Mesenchymal stem cell (in vitro differentiated cells and primary cell): ENCODE measurements at regions not wholly inside any gene's neighbourhood (a gene's known extent, or its start where the extent isn't known, plus 50 kb on each side); places are given as distances from the start of the nearest gene placed in this dataset.
"Not testable (repeated sequence)": the region's sequence is repeated elsewhere in the genome, so short reads cannot be mapped to it uniquely, and the experiment has no call there.

Source experiments
- DNase-seq: peaks from one replicate; pipeline ENCODE4 v3.0.0-alpha.2; 2013
- H2AFZ ChIP-seq: one replicate; pipeline ENCODE4 v1.6.1; 2013; ENCODE audit warnings: low read depth, mild to moderate bottlenecking, control low read depth, inconsistent platforms, low read length, moderate library complexity
- H2AK5ac ChIP-seq: 2 replicates; pipeline ENCODE4 v1.6.1; 2013; ENCODE audit warnings: low read length, moderate library complexity, mild to moderate bottlenecking, inconsistent platforms; ENCODE audit not compliant: severe bottlenecking
- H2BK120ac ChIP-seq: one replicate; pipeline ENCODE4 v1.6.1; 2013; ENCODE audit warnings: low read depth, mild to moderate bottlenecking, inconsistent platforms, low read length, moderate library complexity
- H2BK12ac ChIP-seq, 2 experiments: one replicate each; pipeline ENCODE4 v1.6.1; 2013; ENCODE audit warnings: inconsistent platforms in 2 of 2, low read length in 2 of 2, mild to moderate bottlenecking in 2 of 2, moderate library complexity in 2 of 2, control low read depth in 1 of 2
- H2BK15ac ChIP-seq: one replicate; pipeline ENCODE4 v1.6.1; 2013; ENCODE audit warnings: mild to moderate bottlenecking, low read depth, inconsistent platforms; ENCODE audit not compliant: poor library complexity, severe bottlenecking
- H2BK5ac ChIP-seq: 2 replicates; pipeline ENCODE4 v1.6.1; 2013; ENCODE audit warnings: low read depth, mild to moderate bottlenecking, low read length, control low read depth, inconsistent platforms; ENCODE audit not compliant: poor library complexity, severe bottlenecking
- H3K14ac ChIP-seq, 2 experiments: one replicate each; pipeline ENCODE4 v1.6.1; 2013; ENCODE audit warnings: inconsistent platforms in 2 of 2, low read length in 2 of 2, control low read depth in 1 of 2, mild to moderate bottlenecking in 1 of 2, moderate library complexity in 1 of 2
- H3K18ac ChIP-seq, 2 experiments: one replicate each; pipeline ENCODE4 v1.6.1; 2013; ENCODE audit warnings: inconsistent platforms in 2 of 2, low read length in 2 of 2, control low read depth in 1 of 2, low read depth in 1 of 2, mild to moderate bottlenecking in 1 of 2
- H3K23ac ChIP-seq, 2 experiments: one replicate each; pipeline ENCODE4 v1.6.1; 2013; ENCODE audit warnings: inconsistent platforms in 2 of 2, low read length in 2 of 2, mild to moderate bottlenecking in 2 of 2, moderate library complexity in 2 of 2, control low read depth in 1 of 2
- H3K27ac ChIP-seq: 2 replicates; pipeline ENCODE4 v1.5.1; 2013; ENCODE audit warnings: mild to moderate bottlenecking, moderate library complexity, low read length, control low read depth, inconsistent platforms; ENCODE audit not compliant: poor library complexity, severe bottlenecking
- H3K27me3 ChIP-seq, 2 experiments: 2 replicates each; pipeline versions ENCODE4 v1.6.1 to v1.7.0; 2013; ENCODE audit warnings: low read length in 2 of 2, mild to moderate bottlenecking in 2 of 2, moderate library complexity in 2 of 2, control low read depth in 1 of 2, inconsistent platforms in 1 of 2; ENCODE audit not compliant: control insufficient read depth in 1 of 2, insufficient read depth in 1 of 2
- H3K36me3 ChIP-seq, 2 experiments: 2 replicates each; pipeline versions ENCODE4 v1.6.1 to v1.7.0; 2013; ENCODE audit warnings: low read length in 2 of 2, control low read depth in 1 of 2, inconsistent platforms in 1 of 2, low read depth in 1 of 2, mild to moderate bottlenecking in 1 of 2; ENCODE audit not compliant: insufficient read depth in 2 of 2, control insufficient read depth in 1 of 2
- H3K4ac ChIP-seq, 2 experiments: one replicate each; pipeline ENCODE4 v1.6.1; 2013; ENCODE audit warnings: inconsistent platforms in 2 of 2, low read length in 2 of 2, mild to moderate bottlenecking in 2 of 2, moderate library complexity in 2 of 2, control low read depth in 1 of 2, low read depth in 1 of 2
- H3K4me1 ChIP-seq: 2 replicates; pipeline ENCODE4 v1.6.1; 2013; ENCODE audit warnings: low read depth, low read length, control low read depth; ENCODE audit not compliant: control insufficient read depth, insufficient read depth
- H3K4me2 ChIP-seq: 2 replicates; pipeline ENCODE4 v1.6.1; 2013; ENCODE audit warnings: low read length, mild to moderate bottlenecking, inconsistent platforms; ENCODE audit not compliant: poor library complexity, severe bottlenecking
- H3K4me3 ChIP-seq, 2 experiments: 2 replicates each; pipeline versions ENCODE4 v1.5.1 to v1.7.0; 2013; ENCODE audit warnings: low read length in 2 of 2, mild to moderate bottlenecking in 2 of 2, control low read depth in 1 of 2, low read depth in 1 of 2; ENCODE audit not compliant: insufficient read depth in 1 of 2
- H3K79me1 ChIP-seq: replicated peaks from 2 replicates; pipeline ENCODE4 v1.6.1; 2013; ENCODE audit warnings: mild to moderate bottlenecking, control low read depth, low read length, inconsistent platforms; ENCODE audit not compliant: poor library complexity, severe bottlenecking
- H3K9ac ChIP-seq: 2 replicates; pipeline ENCODE4 v1.7.0; 2013; ENCODE audit warnings: mild to moderate bottlenecking, low read length, moderate library complexity
- H3K9me3 ChIP-seq: 2 replicates; pipeline ENCODE4 v1.7.0; 2013; ENCODE audit warnings: mild to moderate bottlenecking, low read length; ENCODE audit not compliant: control insufficient read depth
- H4K8ac ChIP-seq: one replicate; pipeline ENCODE4 v1.6.1; 2013; ENCODE audit warnings: inconsistent platforms, mild to moderate bottlenecking, low read length, moderate library complexity
- H4K91ac ChIP-seq: one replicate; pipeline ENCODE4 v1.6.1; 2013; ENCODE audit warnings: mild to moderate bottlenecking, low read length, inconsistent platforms
- WGBS: methylation state at CpG from one replicate; pipeline ENCODE4 v1.1.7; 2013; ENCODE audit warnings: mixed read lengths; 5-methylcytosine and 5-hydroxymethylcytosine counted together

- H2AK5ac ChIP-seq, result no peak overlapping the region
- no peak overlapping the region for H3K9ac ChIP-seq
- no peak overlapping the region for H4K91ac ChIP-seq
- H2BK15ac ChIP-seq, result no peak overlapping the region
- no peaks in the 10 kb centered on the region for H3K4me1 ChIP-seq
- peak overlapping the region in 1 of 2 experiments; percentile 31 for H3K23ac ChIP-seq
- no peak overlapping the region for H3K4ac ChIP-seq
- H2AFZ ChIP-seq, result no peak overlapping the region
- peak overlapping the region in 1 of 2 experiments; percentile 90 for H3K14ac ChIP-seq
- no peak overlapping the region for H3K18ac ChIP-seq
- H3K4me2 ChIP-seq, result no peak overlapping the region
- no peak overlapping the region for H2BK5ac ChIP-seq
- H3K27me3 ChIP-seq, result no peaks in the 10 kb centered on the region
- H4K8ac ChIP-seq, result no peak overlapping the region
- DNase-seq, result no peak
- H3K9me3 ChIP-seq, result no peaks in the 10 kb centered on the region
- H3K27ac ChIP-seq, result no peak overlapping the region
- H2BK12ac ChIP-seq, result no peak overlapping the region
- no CpG with 5 or more reads among the region's 1 CpG for WGBS
- H2BK120ac ChIP-seq, result no peak overlapping the region
- no peak overlapping the region for H3K4me3 ChIP-seq
- H3K36me3 ChIP-seq, result no peaks in the 10 kb centered on the region
- no peaks in the 10 kb centered on the region for H3K79me1 ChIP-seq
These were observed 226.9 kb upstream of the DEPDC1 start for GRCh38 chr1:68723791-68724190.

- DNase-seq, result no peak
- no peak overlapping the region for H3K4ac ChIP-seq
- no peak overlapping the region for H3K9ac ChIP-seq
- no peak overlapping the region for H2AFZ ChIP-seq
- H3K4me1 ChIP-seq, result no peaks in the 10 kb centered on the region
- H3K79me1 ChIP-seq, result no peaks in the 10 kb centered on the region
- no peak overlapping the region for H3K23ac ChIP-seq
- no peaks in the 10 kb centered on the region for H3K36me3 ChIP-seq
- H3K4me2 ChIP-seq, result no peak overlapping the region
- H2BK5ac ChIP-seq, result no peak overlapping the region
- H4K8ac ChIP-seq, result no peak overlapping the region
- H3K18ac ChIP-seq, result no peak overlapping the region
- H3K4me3 ChIP-seq, result no peak overlapping the region
- H2AK5ac ChIP-seq, result no peak overlapping the region
- H2BK15ac ChIP-seq, result no peak overlapping the region
- WGBS, result 86% methylated on average over 1 of the region's 2 CpGs
- no peaks in the 10 kb centered on the region for H3K27me3 ChIP-seq
- no peak overlapping the region for H2BK120ac ChIP-seq
- H4K91ac ChIP-seq, result no peak overlapping the region
- no peak overlapping the region for H2BK12ac ChIP-seq
- no peak overlapping the region for H3K14ac ChIP-seq
- no peaks in the 10 kb centered on the region for H3K9me3 ChIP-seq
- H3K27ac ChIP-seq, result no peak overlapping the region
These were observed 228.3 kb upstream of the DEPDC1 start for GRCh38 chr1:68725001-68725752.

DNA sequence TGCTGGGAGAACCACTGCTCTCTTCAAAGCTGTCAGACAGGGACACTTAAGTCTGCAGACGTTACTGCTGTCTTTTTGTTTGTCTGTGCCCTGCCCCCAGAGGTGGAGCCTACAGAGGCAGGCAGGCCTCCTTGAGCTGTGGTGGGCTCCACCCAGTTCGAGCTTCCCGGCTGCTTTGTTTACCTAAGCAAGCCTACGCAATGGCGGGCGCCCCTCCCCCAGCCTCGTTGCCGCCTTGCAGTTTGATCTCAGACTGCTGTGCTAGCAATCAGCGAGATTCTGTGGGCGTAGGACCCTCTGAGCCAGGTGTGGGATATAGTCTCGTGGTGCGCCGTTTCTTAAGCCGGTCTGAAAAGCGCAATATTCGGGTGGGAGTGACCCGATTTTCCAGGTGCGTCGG is 242.6 kb upstream of the DEPDC1 start:
- H3K23ac ChIP-seq, H3K4me2 ChIP-seq, H3K4me3 ChIP-seq, H4K8ac ChIP-seq, H3K18ac ChIP-seq, H3K79me1 ChIP-seq, H2AK5ac ChIP-seq, H3K27ac ChIP-seq, H2BK5ac ChIP-seq, H3K14ac ChIP-seq, H2BK120ac ChIP-seq, H2BK15ac ChIP-seq, H3K4me1 ChIP-seq, H4K91ac ChIP-seq, H3K9me3 ChIP-seq, H2AFZ ChIP-seq, H2BK12ac ChIP-seq, H3K36me3 ChIP-seq, H3K27me3 ChIP-seq, H3K4ac ChIP-seq, DNase-seq, H3K9ac ChIP-seq: not testable (repeated sequence)
- WGBS, result 56% methylated on average over 6 of the region's 19 CpGs

GRCh38 chr1:68745011-68745410 is 248.1 kb upstream of the DEPDC1 start:
- no peak overlapping the region for H3K23ac ChIP-seq
- DNase-seq, result no peak
- no peak overlapping the region for H3K4me2 ChIP-seq
- no peak overlapping the region for H4K8ac ChIP-seq
- 68% methylated on average over 2 of the region's 2 CpGs for WGBS
- H3K27me3 ChIP-seq, result no peaks in the 10 kb centered on the region
- H3K9ac ChIP-seq, result no peak overlapping the region
- H3K4ac ChIP-seq, result no peak overlapping the region
- H2AK5ac ChIP-seq, result no peak overlapping the region
- no peak overlapping the region for H3K27ac ChIP-seq
- no peak overlapping the region for H3K14ac ChIP-seq
- H3K36me3 ChIP-seq, result no peaks in the 10 kb centered on the region
- peaks cover 7% of the 10 kb centered on the region for H3K9me3 ChIP-seq
- H4K91ac ChIP-seq, result no peak overlapping the region
- no peak overlapping the region for H2BK120ac ChIP-seq
- H3K4me3 ChIP-seq, result no peak overlapping the region
- no peak overlapping the region for H2BK15ac ChIP-seq
- H2BK12ac ChIP-seq, result no peak overlapping the region
- no peak overlapping the region for H2BK5ac ChIP-seq
- no peaks in the 10 kb centered on the region for H3K79me1 ChIP-seq
- no peaks in the 10 kb centered on the region for H3K4me1 ChIP-seq
- H2AFZ ChIP-seq, result no peak overlapping the region
- H3K18ac ChIP-seq, result no peak overlapping the region
